GM21367 (cell line): ENCODE measurements at regions not wholly inside any gene's neighbourhood (a gene's known extent, or its start where the extent isn't known, plus 50 kb on each side); places are given as distances from the start of the nearest gene placed in this dataset.
"Not testable (repeated sequence)": the region's sequence is repeated elsewhere in the genome, so short reads cannot be mapped to it uniquely, and the experiment has no call there.

Experiments
- ATAC-seq: cut with Tn5 transposase; IDR thresholded peaks from one replicate; pipeline ENCODE4 v1.9.1; 2021; ENCODE audit not compliant: unreplicated experiment

DNA sequence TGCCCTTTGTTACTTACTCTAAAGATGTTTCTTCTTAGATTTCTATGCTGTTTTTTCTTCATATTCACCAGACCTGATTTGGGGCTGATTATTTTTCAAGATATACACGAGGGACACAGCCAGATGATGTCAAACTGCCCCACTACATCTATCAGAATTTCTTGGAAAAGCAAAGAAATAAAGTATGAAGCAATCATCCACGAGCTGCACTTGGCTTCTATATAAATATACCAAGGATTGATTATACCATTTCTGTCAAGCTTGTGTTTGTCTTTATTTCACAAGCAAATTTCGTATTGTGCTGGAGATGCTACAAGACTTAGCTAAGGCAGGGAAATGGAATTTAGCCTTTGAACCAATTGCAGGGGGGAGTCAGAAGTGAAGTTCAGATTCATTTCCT lies 715.1 kb upstream of the NR2F2 start:
- no peak for ATAC-seq

GRCh38 chr15:95616306-95616705 lies 714.2 kb upstream of the NR2F2 start:
- no peak for ATAC-seq

- ATAC-seq: no peak
Measured at GRCh38 chr15:95620934-95621579, 709.4 kb upstream of the NR2F2 start.

DNA sequence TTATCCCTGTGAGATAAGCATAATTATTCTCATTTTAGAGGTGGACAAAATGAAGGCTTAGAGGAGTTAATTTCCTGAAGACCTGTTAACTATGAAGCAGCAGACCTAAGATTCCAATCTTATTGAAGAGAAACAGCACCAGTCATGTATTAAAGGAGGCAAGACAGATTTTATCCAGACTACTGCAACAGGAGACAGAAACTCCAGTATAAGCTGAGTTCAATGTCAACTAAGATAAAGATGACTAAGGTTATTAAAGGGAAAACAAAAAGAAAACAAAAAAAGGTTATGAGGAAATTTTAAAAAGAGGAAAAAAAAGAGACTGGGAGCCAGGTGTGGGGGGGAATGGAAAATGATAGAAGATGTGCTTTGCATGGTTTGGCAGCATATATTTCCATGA lies 707.7 kb upstream of the NR2F2 start:
- no peak for ATAC-seq

DNA sequence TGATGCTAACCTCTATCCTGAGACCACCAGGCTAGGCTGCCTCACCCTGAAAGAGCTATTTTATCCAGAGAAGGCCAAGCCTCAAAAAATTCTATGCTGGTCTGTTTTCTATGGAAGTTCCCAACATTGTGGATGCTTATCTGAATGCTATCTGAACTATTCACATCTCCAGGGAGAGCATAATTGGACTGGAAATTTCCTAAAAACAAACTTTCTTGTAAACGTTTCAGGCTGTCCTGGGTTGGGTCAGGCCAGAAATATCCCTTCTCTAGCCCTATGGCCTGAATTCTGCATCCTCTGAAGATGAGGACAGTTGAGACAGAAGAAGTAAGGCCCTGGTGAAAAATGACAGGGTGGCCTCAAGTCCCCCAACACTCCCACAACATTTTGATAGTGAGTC lies 706.4 kb upstream of the NR2F2 start:
- no peak for ATAC-seq

DNA sequence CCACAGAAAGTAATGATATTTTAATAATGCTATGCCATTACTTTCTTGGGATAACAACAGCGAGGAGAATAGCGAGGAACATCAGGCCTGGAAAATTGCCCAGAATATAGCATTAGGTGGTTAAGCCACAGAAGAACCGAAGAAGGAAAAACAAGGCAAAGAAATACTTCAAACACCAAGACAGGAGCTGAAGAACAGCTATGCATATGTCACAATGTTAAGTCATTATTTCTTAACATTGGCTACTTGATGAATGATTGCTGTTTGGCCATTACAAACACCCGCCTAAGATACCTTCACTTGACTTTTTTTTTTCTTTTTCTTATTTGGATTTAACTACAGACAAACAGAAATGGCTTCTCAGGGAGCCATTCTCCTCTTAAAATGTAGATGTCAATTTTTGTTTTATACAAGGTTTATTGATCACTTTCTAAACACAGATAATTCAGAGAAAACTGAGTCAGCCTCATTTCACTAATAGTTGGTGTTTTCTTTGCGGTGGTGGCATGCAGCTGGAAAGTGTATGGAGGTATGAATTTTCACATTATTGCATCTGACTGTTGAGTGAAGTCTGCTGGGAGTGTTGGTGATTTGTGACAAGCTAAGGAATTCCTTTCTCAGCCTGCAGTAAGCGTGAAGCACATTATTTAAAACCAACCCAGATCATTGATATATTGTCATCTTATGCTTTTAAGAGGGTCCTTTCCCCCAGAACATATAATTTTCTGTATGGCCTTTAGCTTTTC lies 705.7 kb upstream of the NR2F2 start:
- no peak for ATAC-seq

GRCh38 chr15:95626501-95627361 lies 703.8 kb upstream of the NR2F2 start:
- no peak for ATAC-seq

DNA sequence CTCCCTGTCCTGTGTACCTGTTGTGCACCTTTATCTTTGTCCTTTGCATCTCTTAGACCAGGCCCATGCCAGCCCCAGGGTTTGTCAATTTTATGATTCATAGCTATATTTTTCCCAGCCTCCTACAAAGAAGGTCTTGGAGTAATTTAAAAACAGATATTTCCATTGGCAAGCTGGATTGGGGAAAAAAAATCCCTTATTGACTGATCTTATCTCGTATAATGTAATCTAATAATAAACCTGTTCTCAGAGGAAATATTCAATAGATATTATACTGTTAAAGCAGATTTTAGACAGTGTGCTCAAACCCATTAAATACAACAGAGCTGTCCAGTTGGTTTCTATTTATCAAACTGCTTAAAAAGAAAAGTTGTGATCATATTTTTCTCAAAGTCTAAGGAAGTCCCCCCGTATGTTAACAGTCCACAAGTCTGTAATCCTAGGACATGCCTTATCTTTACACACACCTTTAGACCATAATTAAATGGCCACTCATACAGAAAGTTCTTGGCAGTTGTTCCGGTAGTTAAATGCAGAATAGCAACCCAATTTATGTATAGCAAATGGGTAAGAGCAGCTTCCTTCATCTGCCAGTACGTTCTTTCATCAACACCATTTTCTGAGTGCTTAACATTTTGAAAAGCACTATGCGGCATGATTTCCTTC lies 700.9 kb upstream of the NR2F2 start:
- ATAC-seq: no peak

- no peak for ATAC-seq
Measured at GRCh38 chr15:95630683-95631082, 699.8 kb upstream of the NR2F2 start.

DNA sequence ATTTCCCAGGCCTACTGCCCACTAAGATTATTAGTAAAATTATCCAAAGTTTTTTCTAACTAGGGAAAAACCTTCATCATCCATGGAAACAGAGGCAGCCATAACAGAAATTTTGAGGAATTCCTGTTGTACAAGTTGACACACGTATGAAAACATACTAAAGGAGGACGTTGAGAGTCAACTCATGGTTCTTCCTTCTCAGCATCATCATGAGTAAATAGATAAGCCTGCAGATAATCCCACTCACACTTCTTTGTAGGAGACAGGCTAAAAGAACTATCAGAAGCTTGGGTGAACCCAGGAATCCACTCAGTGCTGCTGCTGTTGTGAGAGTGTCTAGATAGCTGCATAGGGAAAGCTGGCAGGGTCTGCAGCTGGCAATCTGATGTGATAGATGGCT lies 694.8 kb upstream of the NR2F2 start:
- no peak for ATAC-seq

- ATAC-seq: no peak
Measured at GRCh38 chr15:95636107-95636506, 694.4 kb upstream of the NR2F2 start.

DNA sequence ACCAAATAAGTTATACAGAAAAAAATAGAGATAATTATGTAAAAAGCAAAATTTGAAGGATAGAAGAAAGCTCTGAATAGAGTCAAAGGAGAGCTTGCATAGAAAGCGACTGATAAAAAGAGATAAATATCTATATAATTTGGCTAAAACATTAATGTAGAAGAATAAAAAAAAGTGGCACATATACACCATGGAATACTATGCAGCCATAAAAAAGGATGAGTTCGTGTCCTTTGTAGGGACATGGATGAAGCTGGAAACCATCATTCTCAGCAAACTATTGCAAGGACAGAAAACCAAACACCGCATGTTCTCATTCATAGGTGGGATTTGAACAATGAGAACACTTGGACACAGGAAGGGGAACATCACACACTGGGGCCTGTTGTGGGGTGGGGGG lies 693.3 kb upstream of the NR2F2 start:
- ATAC-seq: not testable (repeated sequence)

DNA sequence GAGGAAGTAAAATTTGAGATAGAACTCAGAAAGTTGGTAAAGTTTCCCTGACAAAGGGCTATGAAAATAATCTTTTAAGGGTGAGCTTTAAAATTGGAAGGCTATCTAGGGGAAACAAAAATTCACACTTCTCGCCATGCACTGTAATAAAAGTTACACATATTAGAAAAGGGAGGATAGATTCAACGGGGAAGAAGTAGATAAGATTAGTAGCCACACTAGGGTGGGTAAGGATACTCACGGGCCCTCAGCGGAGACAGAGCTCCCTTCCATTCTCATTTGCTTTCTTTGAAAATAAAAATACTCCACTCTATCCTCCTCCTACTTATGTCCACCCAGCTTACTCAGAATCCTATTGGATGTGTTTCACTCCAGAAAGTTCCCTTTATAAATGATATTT lies 691.3 kb upstream of the NR2F2 start:
- ATAC-seq: no peak

GRCh38 chr15:95644100-95644875 lies 686.2 kb upstream of the NR2F2 start:
- no peak for ATAC-seq

DNA sequence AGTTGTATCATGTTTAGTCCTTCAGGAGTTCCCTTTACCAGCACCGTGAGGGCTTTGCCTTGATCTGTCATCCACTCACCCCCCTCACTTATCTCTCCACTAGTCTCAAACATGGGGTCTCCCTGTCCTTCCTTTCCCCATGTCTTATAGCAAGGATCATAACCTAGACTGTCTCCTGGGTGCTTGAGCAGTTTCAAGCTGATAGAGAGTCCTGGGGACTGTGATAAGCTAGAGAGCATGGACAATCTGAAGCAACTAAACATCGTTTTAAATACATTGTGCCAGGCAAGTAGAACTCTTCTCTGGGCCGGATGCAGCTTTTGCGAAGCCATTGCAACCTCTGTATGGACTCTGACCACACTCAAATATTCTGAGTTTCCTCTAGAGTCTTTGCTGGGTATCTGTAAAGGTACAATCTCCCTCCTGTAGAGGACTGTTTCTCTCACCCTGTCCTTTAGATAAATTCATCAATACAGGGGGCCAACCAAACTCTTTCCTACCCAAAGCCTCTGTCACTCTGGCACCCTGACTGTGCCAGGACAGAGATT lies 684.6 kb upstream of the NR2F2 start:
- ATAC-seq: no peak

DNA sequence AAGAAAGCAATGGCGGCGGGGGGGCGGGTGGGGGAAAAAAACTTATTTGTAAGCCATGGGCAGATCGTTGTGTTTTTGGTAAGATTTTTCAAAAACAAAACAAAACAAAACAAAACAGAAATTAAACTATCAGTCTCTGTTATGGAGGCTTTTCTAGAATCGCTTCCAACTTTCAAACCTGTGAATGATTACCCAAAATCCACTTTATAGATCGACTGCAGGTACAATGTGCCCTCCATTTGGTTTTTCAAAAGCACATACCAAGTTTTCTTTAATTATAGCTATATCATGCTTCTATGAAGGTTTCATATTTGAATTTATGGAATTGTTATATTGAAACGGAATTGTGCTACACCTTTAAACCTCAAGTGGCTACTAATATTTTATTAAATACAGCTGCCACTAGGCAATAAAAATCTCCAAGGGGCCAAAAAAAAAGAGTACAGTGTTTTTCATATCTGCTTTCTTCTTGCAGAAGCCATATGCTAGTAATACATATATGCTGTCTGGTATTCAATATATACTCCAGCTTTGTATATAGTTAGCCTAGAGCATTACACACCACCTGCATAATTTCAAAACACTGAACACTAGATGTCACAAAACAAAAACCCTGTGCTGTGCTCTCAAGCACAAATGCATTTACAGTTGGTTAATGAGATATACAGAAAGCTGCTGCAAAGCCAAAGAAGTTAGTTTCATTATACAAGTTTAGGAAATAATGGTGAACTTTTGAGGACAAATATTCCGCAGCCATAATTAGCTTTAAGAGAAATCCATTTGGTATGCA lies 683.8 kb upstream of the NR2F2 start:
- ATAC-seq: no peak

DNA sequence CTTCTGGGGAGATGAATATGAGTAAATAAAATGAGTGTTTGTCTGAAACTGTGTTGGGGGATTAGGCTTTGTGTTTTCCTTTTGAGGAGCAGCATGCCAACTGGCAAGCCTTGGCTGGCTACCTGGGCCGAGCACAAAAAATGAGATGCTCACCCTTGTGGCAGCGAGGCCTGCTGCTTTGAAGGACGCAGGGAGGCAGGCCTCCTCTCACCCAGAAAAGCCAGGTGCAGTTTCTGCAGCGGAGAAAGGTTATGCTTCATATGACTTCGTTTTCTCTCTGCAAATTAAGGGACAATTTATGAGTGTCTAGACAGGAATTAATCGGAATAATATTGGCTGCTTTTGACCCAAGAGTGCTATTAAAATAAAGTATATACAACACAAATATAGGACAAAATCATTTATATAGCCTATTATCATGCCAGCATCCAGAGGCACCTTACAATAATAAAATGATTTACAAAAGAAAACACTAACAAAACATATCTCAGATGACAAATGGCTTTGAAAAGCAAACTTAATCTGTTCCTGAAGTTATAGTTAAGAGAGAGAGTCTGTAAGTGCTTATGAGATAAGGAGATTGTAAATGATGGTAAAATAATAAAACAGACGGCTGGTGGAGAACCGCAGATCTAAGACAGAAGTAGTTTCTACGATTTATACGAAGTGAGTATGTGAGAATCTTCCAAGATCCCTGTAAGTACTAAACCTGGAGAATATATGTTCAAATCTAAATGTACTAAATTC lies 682.8 kb upstream of the NR2F2 start:
- no peak for ATAC-seq

DNA sequence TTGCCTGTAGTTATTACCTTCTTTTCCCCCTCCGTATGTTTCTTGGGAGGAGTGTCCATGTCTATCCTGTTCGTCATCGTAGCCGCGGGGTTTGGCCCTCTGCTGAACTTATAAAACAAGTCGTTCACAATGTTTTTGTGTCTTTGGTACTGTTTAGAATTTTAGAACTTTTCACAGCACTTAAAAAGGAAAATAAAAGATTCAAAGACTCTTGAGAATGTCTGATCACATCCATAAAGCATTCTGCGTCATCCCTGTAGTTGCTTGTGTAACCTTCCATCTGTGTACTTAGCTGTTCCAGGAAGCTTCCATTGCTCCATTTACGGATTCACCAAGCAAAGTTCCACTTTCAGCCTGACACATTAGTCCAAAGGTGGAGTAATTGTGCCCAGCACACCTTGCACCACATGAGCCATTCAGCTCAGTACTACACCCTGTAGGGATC lies 677.1 kb upstream of the NR2F2 start:
- no peak for ATAC-seq
